SKM-1 treated with dmso at 0.1 percent for 144 hours (cell line): ENCODE measurements at regions not wholly inside any gene's neighbourhood (a gene's known extent, or its start where the extent isn't known, plus 50 kb on each side); places are given as distances from the start of the nearest gene placed in this dataset.
A peak's percentile ranks its signal among the peaks of the same experiment; 100 is the strongest.
"Not testable (repeated sequence)": the region's sequence is repeated elsewhere in the genome, so short reads cannot be mapped to it uniquely, and the experiment has no call there.

Experiments
- DNase-seq: peaks from one replicate; lab custom pipeline; 2025; ENCODE audit not compliant: unreplicated experiment; lab: John Stamatoyannopoulos, UW

DNA sequence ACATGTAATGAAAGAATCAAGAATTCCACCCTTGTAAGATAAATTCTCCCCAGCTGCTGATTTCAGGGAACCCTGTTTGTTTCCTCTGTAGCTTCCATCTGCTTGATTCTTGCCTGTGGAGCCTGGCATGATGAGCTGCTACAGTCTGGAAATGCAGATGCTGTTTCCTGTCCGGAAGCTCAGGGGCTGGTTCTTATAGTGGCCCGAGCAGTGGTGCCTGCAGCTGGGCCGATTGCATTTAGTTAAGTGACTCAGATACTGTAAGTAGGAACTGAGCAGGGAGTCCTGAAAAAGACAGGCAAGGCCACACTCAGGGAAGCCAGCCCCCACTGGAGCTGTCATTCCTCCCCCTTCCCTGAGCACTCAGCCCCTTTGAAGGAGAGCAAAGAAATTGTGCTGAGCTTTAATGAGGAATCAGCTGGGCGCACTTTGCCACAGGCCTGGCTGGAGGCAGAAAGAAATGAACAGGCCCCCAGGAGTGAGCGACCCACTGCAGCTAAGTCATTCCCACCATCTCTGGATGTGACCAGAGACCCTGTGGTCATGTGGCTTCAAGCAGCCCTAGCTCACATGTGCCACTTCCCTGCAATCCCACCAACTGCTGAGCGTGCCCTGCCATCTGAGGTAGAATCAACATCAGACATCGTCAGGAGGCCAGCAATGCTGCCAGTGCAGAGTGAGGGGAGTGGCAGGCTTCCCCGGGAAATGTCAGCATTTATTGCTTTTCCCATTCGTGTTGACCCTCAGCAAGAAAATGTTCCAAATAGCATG lies 206.0 kb upstream of the WWC1 start:
- no peak for DNase-seq

- DNase-seq = no peak
Observed at GRCh38 chr5:168086104-168086610, 205.3 kb upstream of the WWC1 start.

DNA sequence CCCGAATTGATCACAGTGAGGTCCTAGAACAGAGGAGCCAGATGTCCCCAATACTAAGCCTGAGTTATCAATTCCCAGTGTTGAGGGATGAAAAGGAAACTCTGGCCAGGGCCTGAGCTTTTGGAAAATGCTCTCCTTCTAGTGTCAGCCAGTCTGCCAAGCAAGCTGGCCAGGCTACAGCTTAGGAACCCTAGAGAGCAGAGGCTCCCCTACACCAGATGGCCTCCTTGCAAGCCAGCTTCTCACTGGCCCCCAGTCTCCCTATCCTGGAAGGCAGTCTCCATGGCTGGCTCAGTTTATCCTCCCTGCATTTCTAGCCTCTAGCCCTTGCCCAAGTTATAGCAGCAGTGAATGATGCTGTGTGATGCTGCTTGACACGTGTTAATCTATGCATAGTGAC lies 204.7 kb upstream of the WWC1 start:
- no peak for DNase-seq

- no peak for DNase-seq
Observed at GRCh38 chr5:168088410-168089173, 202.9 kb upstream of the WWC1 start.

DNA sequence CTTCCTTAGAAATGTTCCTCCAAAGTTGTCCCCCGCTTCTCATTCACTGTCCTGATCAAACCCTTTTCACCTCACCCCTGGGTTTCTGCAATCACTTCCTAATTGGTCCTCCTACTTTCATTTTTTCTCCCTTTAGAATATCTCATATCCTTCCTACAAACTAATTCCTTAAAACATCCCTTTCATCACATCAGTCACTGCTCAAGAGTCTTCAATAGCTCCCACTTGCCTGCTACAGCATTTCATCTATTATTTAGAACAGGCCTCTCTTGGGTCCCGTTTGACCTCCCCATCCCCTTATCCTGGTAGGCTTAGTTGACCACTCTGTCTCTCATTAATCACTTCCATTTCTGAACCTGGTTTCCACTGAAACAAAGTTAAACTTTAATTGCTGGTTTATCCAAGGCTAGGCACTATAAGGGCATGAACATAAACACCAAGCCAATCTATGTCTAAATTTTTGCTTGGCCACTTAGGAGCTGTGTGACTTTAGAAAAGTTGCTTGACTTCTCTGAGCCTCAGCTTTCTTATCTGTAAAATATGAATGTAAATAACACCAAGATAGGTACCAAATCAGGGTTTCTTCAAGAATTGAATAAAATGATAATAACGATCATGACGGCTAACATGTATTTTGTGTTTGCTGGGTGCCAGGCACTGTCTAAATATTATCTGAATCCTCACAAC lies 202.1 kb upstream of the WWC1 start:
- no peak for DNase-seq

- DNase-seq = no peak
Observed at GRCh38 chr5:168092209-168093185, 198.9 kb upstream of the WWC1 start.

GRCh38 chr5:168093200-168093910 lies 198.1 kb upstream of the WWC1 start:
- no peak for DNase-seq

DNA sequence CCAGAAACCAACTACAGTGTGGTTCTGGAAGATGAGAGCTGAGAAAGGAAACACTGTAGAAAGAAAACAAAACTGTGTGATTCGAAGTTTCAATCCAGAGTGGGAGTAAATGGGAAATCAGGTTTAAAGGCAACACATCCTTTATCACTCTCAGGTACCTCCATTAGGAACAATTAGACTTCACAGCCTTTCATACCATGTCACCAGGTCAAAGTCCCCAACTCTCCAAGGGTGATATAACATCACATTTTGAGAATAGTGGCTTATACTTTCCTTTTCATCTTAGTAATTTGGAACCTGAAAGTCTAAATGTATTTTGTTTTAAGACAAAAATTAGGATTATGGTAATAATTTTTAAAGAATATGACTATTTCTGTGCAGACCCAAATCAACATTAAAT lies 194.9 kb upstream of the WWC1 start:
- DNase-seq = no peak

- DNase-seq = no peak
Observed at GRCh38 chr5:168097876-168098653, 193.4 kb upstream of the WWC1 start.

DNA sequence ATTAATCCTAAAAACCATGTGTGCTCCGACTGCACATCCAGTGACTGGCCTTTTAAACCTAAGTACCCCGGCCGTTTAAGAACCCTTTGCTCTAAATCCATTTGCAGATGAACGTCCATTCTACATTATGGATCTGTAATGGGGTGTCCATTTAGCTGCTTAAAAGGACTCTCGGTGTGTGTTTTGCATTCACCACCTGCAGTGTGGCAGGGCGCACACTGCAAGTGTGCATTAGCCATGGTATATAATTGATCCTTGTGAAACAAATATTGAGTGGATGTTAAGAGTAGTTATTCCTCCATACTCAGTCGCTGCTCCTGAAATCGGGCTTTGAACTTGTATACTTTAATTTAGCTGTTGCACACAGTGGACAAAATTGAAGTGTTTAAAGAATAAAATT lies 190.1 kb upstream of the WWC1 start:
- DNase-seq = no peak

- not testable (repeated sequence) for DNase-seq
Observed at GRCh38 chr5:168103018-168103417, 188.4 kb upstream of the WWC1 start.

- DNase-seq = no peak
Observed at GRCh38 chr5:168104350-168104749, 187.1 kb upstream of the WWC1 start.

DNA sequence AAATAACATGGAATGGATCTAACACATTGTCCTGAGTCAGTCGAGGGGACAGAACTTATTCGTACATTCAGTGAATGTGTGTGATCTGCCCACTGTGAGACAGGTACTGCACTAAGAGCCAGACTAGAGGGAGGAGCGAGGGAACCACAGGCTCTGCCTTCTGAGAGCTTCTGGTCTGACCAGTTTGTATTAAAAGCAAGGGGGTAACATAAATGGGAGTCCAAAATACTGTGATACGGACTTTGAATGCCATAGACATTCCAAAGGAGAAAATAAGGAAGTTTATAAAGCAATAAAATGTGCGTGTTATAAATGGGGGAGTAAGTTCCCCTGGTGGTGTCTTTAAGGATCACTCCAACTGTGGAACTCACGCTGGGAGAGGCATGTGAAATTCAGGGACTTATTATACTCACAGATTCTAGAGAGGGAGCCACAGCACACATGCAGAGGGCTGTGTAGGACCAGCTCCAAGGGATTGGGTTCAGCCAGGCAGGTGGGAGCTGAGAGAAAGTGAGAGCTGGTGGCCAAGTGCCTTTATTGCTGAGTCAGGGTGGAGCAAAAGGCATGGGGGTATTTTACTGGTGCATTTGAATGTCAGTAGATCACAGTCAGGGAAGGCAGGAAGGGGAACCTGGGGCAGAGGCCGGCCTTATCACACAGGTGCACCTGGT lies 186.5 kb upstream of the WWC1 start:
- no peak for DNase-seq

GRCh38 chr5:168106008-168106761 lies 185.3 kb upstream of the WWC1 start:
- DNase-seq = no peak

DNA sequence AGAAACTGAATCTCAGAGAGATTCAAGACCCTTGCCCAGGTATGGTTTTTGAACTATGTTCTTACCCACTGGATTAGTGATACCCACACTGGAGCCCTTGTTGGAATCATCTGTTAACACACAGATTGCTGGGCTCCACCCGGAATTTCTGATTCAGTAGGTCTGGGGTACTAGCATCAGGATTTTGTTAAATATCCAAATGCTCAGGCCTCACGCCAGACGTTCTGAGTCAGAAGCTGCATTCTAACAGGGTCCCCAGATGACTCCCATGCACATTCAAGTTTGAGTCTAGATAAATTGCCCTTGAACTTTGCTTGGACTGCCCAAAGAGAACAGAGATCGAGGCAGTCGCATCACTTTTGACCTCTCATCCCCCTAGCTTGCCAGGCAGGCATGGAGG lies 182.0 kb upstream of the WWC1 start:
- no peak for DNase-seq

GRCh38 chr5:168110384-168110783 lies 181.1 kb upstream of the WWC1 start:
- no peak for DNase-seq

DNA sequence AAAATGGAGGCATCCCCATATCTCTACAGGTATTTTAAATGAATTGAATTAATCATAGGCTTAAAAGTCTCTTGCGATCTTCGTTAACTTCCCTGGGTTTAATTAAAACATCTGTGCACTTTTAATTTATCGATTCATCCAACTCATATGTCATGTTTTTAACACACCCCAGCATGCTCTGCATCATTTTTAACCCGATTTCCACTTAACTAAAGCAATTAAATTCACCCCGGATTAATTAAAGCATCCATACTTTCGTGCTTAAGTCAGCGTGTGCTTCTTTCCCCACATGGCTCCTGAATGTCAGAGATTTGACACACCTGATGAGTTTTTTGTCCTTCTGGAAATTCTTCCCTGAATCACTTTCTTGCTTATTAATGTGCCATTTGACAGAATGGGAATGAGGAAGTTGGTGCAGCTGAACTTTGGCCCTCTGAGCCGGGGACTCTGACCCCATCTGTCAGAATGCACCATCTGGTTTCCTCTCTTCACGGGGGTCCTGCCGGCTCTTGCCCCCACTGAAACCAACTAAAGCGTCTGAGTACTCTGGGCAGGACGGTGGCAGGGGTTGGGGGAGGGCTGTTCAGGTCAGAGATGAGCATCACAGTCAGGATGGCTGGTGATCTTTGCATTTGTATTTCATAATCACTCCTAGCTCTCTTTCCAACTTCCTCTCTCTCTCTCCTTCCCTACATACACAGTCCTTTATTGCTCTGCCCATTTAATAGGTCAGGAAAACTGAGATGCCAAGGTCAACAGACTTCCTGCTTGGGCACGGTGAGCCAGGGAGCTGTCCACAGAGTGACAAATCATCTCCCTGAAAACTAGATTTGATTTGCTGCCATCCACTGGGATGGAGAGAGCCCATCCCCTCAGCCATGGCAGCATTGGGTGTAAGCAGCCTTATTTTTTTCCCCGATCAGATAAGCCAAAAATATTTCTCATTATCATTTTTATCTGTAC lies 180.3 kb upstream of the WWC1 start:
- DNase-seq = peak; percentile 29
